ENCODE measurements at regions not wholly inside any gene's neighbourhood (a gene's known extent, or its start where the extent isn't known, plus 50 kb on each side); places are given as distances from the start of the nearest gene placed in this dataset.

GRCh38 chr2:144893464-144893863 is 373.5 kb upstream of the ZEB2 start:
- BruUV-seq (replicated peaks): no TSS peak
- Mint-ChIP-seq H3K36me3 (ENCODE audit: insufficient read depth, unreplicated experiment) (no peaks in the 10 kb centered on the region), H3K4me1 (ENCODE audit: insufficient read depth, unreplicated experiment) (no peaks in the 10 kb centered on the region), H3K9me3 (ENCODE audit: unreplicated experiment) (no peaks in the 10 kb centered on the region), H3K27me3 (ENCODE audit: insufficient read depth, unreplicated experiment) (no peaks in the 10 kb centered on the region), H3K27ac (ENCODE audit: low read depth, unreplicated experiment) (no peak overlapping the region), H3K4me3 (ENCODE audit: unreplicated experiment) (no peak overlapping the region)
- CTCF ChIA-PET: no interaction called here
- no peak for TF ChIP-seq CTCF (IDR thresholded peaks at IDR 0.05; ENCODE audit: unreplicated experiment)
- intact Hi-C loops (cut with micrococcal nuclease): loop anchor here (5.0 to 10.0 kb wide), 2 partner anchors 376 to 559 kb away; a partner anchor contains a TSS
- no peak for DNase-seq (ENCODE audit: unreplicated experiment)
- POLR2A ChIA-PET: no interaction called here

DNA sequence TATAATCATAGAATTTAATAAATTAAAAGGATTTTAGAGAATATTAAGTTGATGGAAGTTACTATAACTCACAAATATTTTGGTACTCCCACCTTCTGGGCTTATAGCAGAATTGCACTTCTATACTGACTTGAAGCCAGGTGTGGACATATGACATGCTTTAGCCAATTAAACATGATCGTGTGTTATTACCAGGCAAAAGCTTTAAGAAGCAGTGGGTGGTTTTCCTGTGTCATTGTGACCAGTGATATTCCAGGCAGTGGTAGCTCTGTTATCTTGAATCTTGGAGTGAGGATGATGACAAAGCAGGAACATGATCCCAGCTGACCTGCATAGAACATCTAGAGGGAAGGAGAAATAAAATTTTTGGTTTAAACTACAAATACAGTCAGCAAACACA is 370.9 kb upstream of the ZEB2 start:
- no peak for TF ChIP-seq CTCF (IDR thresholded peaks at IDR 0.05; ENCODE audit: unreplicated experiment)
- no peaks in the 10 kb centered on the region for H3K4me1 Mint-ChIP-seq (ENCODE audit: insufficient read depth, unreplicated experiment)
- H3K27ac Mint-ChIP-seq (ENCODE audit: low read depth, unreplicated experiment): no peak overlapping the region
- ChIA-PET POLR2A (interaction anchor here (1.1 kb wide), 1 partner anchor 231 kb away, joined by 3 read pairs; no protein-coding TSS in a partner anchor), CTCF (interaction anchor here (0.6 to 1.8 kb wide), 7 partner anchors 15 to 1776 kb away, joined by 3 to 8 read pairs (median 3); no protein-coding TSS in a partner anchor)
- H3K27me3 Mint-ChIP-seq (ENCODE audit: insufficient read depth, unreplicated experiment): no peaks in the 10 kb centered on the region
- no TSS peak for BruUV-seq (replicated peaks)
- intact Hi-C loops (cut with micrococcal nuclease): loop anchor here (5.0 to 10.0 kb wide), 2 partner anchors 374 to 556 kb away; a partner anchor contains a TSS
- DNase-seq (ENCODE audit: unreplicated experiment): peak; percentile 47
- no peak overlapping the region for H3K4me3 Mint-ChIP-seq (ENCODE audit: unreplicated experiment)
- H3K9me3 Mint-ChIP-seq (ENCODE audit: unreplicated experiment): no peaks in the 10 kb centered on the region
- no peaks in the 10 kb centered on the region for H3K36me3 Mint-ChIP-seq (ENCODE audit: insufficient read depth, unreplicated experiment)

GRCh38 chr2:144889348-144889747 is 369.4 kb upstream of the ZEB2 start:
- Mint-ChIP-seq H3K4me1 (ENCODE audit: insufficient read depth, unreplicated experiment) (no peaks in the 10 kb centered on the region), H3K36me3 (ENCODE audit: insufficient read depth, unreplicated experiment) (no peaks in the 10 kb centered on the region), H3K27ac (ENCODE audit: low read depth, unreplicated experiment) (no peak overlapping the region), H3K27me3 (ENCODE audit: insufficient read depth, unreplicated experiment) (no peaks in the 10 kb centered on the region), H3K4me3 (ENCODE audit: unreplicated experiment) (no peak overlapping the region), H3K9me3 (ENCODE audit: unreplicated experiment) (no peaks in the 10 kb centered on the region)
- no TSS peak for BruUV-seq (replicated peaks)
- POLR2A ChIA-PET: no interaction called here
- CTCF ChIA-PET: interaction anchor here (0.5 to 1.8 kb wide), 3 partner anchors 14 to 233 kb away, joined by 4 to 8 read pairs (median 7); no protein-coding TSS in a partner anchor
- intact Hi-C loops (cut with micrococcal nuclease): no loop called here
- TF ChIP-seq CTCF (IDR thresholded peaks at IDR 0.05; ENCODE audit: unreplicated experiment): no peak
- no peak for DNase-seq (ENCODE audit: unreplicated experiment)

- Mint-ChIP-seq H3K27ac (ENCODE audit: low read depth, unreplicated experiment) (no peak overlapping the region), H3K4me3 (ENCODE audit: unreplicated experiment) (no peak overlapping the region), H3K9me3 (ENCODE audit: unreplicated experiment) (no peaks in the 10 kb centered on the region), H3K4me1 (ENCODE audit: insufficient read depth, unreplicated experiment) (no peaks in the 10 kb centered on the region), H3K27me3 (ENCODE audit: insufficient read depth, unreplicated experiment) (no peaks in the 10 kb centered on the region), H3K36me3 (ENCODE audit: insufficient read depth, unreplicated experiment) (no peaks in the 10 kb centered on the region)
- TF ChIP-seq CTCF (IDR thresholded peaks at IDR 0.05; ENCODE audit: unreplicated experiment): no peak
- ChIA-PET POLR2A (no interaction called here), CTCF (interaction anchor here (1.2 kb wide), 1 partner anchor 866 kb away, joined by 3 read pairs; no protein-coding TSS in a partner anchor)
- intact Hi-C loops (cut with micrococcal nuclease): no loop called here
- BruUV-seq (replicated peaks): no TSS peak
- DNase-seq (ENCODE audit: unreplicated experiment): no peak
Measured at GRCh38 chr2:144886862-144887261, 366.9 kb upstream of the ZEB2 start.

Measured in MCF 10A (cell line).